ENCODE measurements at regions not wholly inside any gene's neighbourhood (a gene's known extent, or its start where the extent isn't known, plus 50 kb on each side); places are given as distances from the start of the nearest gene placed in this dataset.
"Not testable (repeated sequence)": the region's sequence is repeated elsewhere in the genome, so short reads cannot be mapped to it uniquely, and the experiment has no call there.

- no peak overlapping the region for H3K27ac Mint-ChIP-seq
- H3K9me3 Mint-ChIP-seq, result peaks cover 23% of the 10 kb centered on the region
- H3K4me1 Mint-ChIP-seq, result no peaks in the 10 kb centered on the region
- no peak overlapping the region for H3K4me3 ChIP-seq (ENCODE audit: low read length)
- TF ChIP-seq, protein P1, sequence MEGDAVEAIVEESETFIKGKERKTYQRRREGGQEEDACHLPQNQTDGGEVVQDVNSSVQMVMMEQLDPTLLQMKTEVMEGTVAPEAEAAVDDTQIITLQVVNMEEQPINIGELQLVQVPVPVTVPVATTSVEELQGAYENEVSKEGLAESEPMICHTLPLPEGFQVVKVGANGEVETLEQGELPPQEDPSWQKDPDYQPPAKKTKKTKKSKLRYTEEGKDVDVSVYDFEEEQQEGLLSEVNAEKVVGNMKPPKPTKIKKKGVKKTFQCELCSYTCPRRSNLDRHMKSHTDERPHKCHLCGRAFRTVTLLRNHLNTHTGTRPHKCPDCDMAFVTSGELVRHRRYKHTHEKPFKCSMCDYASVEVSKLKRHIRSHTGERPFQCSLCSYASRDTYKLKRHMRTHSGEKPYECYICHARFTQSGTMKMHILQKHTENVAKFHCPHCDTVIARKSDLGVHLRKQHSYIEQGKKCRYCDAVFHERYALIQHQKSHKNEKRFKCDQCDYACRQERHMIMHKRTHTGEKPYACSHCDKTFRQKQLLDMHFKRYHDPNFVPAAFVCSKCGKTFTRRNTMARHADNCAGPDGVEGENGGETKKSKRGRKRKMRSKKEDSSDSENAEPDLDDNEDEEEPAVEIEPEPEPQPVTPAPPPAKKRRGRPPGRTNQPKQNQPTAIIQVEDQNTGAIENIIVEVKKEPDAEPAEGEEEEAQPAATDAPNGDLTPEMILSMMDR (conservative IDR thresholded peaks at IDR 0.05), result no peak
- no peak overlapping the region for H3K27ac ChIP-seq (ENCODE audit: low read depth, low read length)
- no peaks in the 10 kb centered on the region for H3K36me3 ChIP-seq (ENCODE audit: control insufficient read depth, insufficient read depth, low read length)
- WGBS, 2 experiments (ENCODE audit: insufficient coverage in 1 of 2, insufficient read length in 1 of 2), result 89 to 95% methylated on average over 4 to 6 of the region's 6 CpGs
- no peaks in the 10 kb centered on the region for H3K4me1 ChIP-seq (ENCODE audit: control insufficient read depth, insufficient read depth, low read length)
- H3K9ac ChIP-seq (ENCODE audit: extremely low read depth, low read length, poor library complexity, severe bottlenecking), result no peak overlapping the region
- H3K9me3 ChIP-seq (ENCODE audit: control insufficient read depth, low read length), result peaks cover 23% of the 10 kb centered on the region
- no peaks in the 10 kb centered on the region for H3K27me3 ChIP-seq (ENCODE audit: control insufficient read depth, insufficient read depth, low read length, poor library complexity, severe bottlenecking)
- no peaks in the 10 kb centered on the region for H3K36me3 Mint-ChIP-seq (ENCODE audit: low read depth)
- H3K27me3 Mint-ChIP-seq (ENCODE audit: insufficient read depth), result peaks cover 9% of the 10 kb centered on the region
- no peak for DNase-seq
- H3K4me3 Mint-ChIP-seq, result no peak overlapping the region
These were observed 382.0 kb downstream of the PREX1 start for GRCh38 chr20:48445827-48446226.

DNA sequence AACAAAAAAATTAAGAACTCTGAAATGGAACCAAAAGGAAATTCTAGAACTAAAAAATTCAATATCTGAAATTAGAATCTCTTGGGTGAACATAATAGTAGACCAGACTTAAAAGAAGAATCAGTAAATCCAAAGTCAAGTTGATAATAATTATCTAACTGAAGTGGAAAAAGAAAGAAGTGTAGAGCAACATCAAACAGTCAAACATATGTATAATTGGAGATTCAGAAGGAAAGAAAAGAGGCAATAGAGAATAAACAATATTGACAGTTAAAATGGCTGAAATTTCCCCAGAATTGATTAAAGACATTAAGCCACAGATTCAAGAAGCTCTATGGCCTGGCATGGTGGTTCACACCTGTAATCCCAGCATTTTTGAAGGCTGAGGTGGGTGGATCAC lies 383.6 kb downstream of the PREX1 start:
- no peaks in the 10 kb centered on the region for H3K4me1 Mint-ChIP-seq
- Histone ChIP-seq H3K4me3 (ENCODE audit: low read length) (peak overlapping the region; percentile 27), H3K36me3 (ENCODE audit: control insufficient read depth, insufficient read depth, low read length) (no peaks in the 10 kb centered on the region), H3K9ac (ENCODE audit: extremely low read depth, low read length, poor library complexity, severe bottlenecking) (no peak overlapping the region), H3K27me3 (ENCODE audit: control insufficient read depth, insufficient read depth, low read length, poor library complexity, severe bottlenecking) (no peaks in the 10 kb centered on the region), H3K4me1 (ENCODE audit: control insufficient read depth, insufficient read depth, low read length) (no peaks in the 10 kb centered on the region), H3K9me3 (ENCODE audit: control insufficient read depth, low read length) (peaks cover 23% of the 10 kb centered on the region), H3K27ac (ENCODE audit: low read depth, low read length) (no peak overlapping the region)
- no peak for DNase-seq
- H3K27ac Mint-ChIP-seq, result no peak overlapping the region
- H3K36me3 Mint-ChIP-seq (ENCODE audit: low read depth), result no peaks in the 10 kb centered on the region
- TF ChIP-seq, protein P1 (conservative IDR thresholded peaks at IDR 0.05), result no peak
- no peak overlapping the region for H3K4me3 Mint-ChIP-seq
- H3K27me3 Mint-ChIP-seq (ENCODE audit: insufficient read depth), result peaks cover 7% of the 10 kb centered on the region
- H3K9me3 Mint-ChIP-seq, result peaks cover 23% of the 10 kb centered on the region

GRCh38 chr20:48440916-48441315 lies 386.9 kb downstream of the PREX1 start:
- DNase-seq, result no peak
- no peaks in the 10 kb centered on the region for H3K4me1 ChIP-seq (ENCODE audit: control insufficient read depth, insufficient read depth, low read length)
- H3K4me1 Mint-ChIP-seq, result no peaks in the 10 kb centered on the region
- H3K4me3 Mint-ChIP-seq, result no peak overlapping the region
- H3K9me3 Mint-ChIP-seq, result peaks cover 32% of the 10 kb centered on the region
- peaks cover 35% of the 10 kb centered on the region for H3K9me3 ChIP-seq (ENCODE audit: control insufficient read depth, low read length)
- no peak overlapping the region for H3K27ac ChIP-seq (ENCODE audit: low read depth, low read length)
- H3K27me3 Mint-ChIP-seq (ENCODE audit: insufficient read depth), result peaks cover 2% of the 10 kb centered on the region
- no peaks in the 10 kb centered on the region for H3K36me3 Mint-ChIP-seq (ENCODE audit: low read depth)
- TF ChIP-seq, protein P1 (conservative IDR thresholded peaks at IDR 0.05), result no peak
- no peak overlapping the region for H3K27ac Mint-ChIP-seq
- no peak overlapping the region for H3K4me3 ChIP-seq (ENCODE audit: low read length)
- H3K36me3 ChIP-seq (ENCODE audit: control insufficient read depth, insufficient read depth, low read length), result no peaks in the 10 kb centered on the region
- no peaks in the 10 kb centered on the region for H3K27me3 ChIP-seq (ENCODE audit: control insufficient read depth, insufficient read depth, low read length, poor library complexity, severe bottlenecking)
- WGBS, 2 experiments (ENCODE audit: insufficient coverage in 1 of 2, insufficient read length in 1 of 2), result 84 to 89% methylated on average over 6 to 8 of the region's 8 CpGs
- H3K9ac ChIP-seq (ENCODE audit: extremely low read depth, low read length, poor library complexity, severe bottlenecking), result no peak overlapping the region

DNA sequence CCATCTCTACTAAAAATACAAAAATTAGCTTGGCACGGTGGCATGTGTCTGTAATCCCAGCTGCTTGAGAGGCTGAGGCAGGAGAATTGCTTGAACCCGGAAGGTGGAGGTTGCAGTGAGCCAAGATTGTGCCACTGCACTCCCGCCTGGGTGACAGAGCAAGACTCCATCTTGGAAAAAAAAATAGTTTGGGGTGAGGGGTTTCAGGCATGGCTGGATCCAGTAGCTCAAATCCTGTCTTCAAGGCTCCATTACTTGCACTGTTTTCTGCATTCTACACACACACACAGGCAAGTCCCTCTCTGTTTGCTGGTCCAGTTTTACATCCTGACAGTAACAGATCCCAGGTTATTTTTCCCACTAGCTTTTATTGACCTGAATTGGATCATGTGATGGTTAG lies 387.5 kb downstream of the PREX1 start:
- not testable (repeated sequence) for H3K27me3 Mint-ChIP-seq (ENCODE audit: insufficient read depth); H3K36me3 ChIP-seq (ENCODE audit: control insufficient read depth, insufficient read depth, low read length); H3K27ac ChIP-seq (ENCODE audit: low read depth, low read length); H3K27me3 ChIP-seq (ENCODE audit: control insufficient read depth, insufficient read depth, low read length, poor library complexity, severe bottlenecking); H3K4me1 Mint-ChIP-seq; H3K4me3 ChIP-seq (ENCODE audit: low read length); H3K9ac ChIP-seq (ENCODE audit: extremely low read depth, low read length, poor library complexity, severe bottlenecking); H3K4me1 ChIP-seq (ENCODE audit: control insufficient read depth, insufficient read depth, low read length); DNase-seq; H3K4me3 Mint-ChIP-seq; H3K36me3 Mint-ChIP-seq (ENCODE audit: low read depth); H3K27ac Mint-ChIP-seq
- H3K9me3 ChIP-seq (ENCODE audit: control insufficient read depth, low read length), result peaks cover 31% of the 10 kb centered on the region
- H3K9me3 Mint-ChIP-seq, result peaks cover 31% of the 10 kb centered on the region
- WGBS, 2 experiments (ENCODE audit: insufficient coverage in 1 of 2, insufficient read length in 1 of 2), result 83 to 90% methylated on average over 3 of the region's 3 CpGs
